Upper lobe of left lung (tissue), 4 donors: ENCODE measurements at regions not wholly inside any gene's neighbourhood (a gene's known extent, or its start where the extent isn't known, plus 50 kb on each side); places are given as distances from the start of the nearest gene placed in this dataset.

ENCODE experiments used
- POLR2AphosphoS5 ChIP-seq, 2 donors: sonication (generic); formaldehyde crosslinking; IDR thresholded peaks; one replicate each; pipeline ENCODE4 v1.5.1; 2017; ENCODE audit warnings: antibody characterized with exemption in 2 of 2
- TF ChIP-seq, protein P1 (sequence below), 6 experiments: fragments of 450-650 bp in 4 of 6; fragments of 200-600 bp in 2 of 6; sonication (generic) in 2 of 6; IDR thresholded peaks; one replicate each; pipeline ENCODE4 v1.5.1; 2016 to 2019; ENCODE audit warnings: antibody characterized with exemption in 6 of 6

DNA sequence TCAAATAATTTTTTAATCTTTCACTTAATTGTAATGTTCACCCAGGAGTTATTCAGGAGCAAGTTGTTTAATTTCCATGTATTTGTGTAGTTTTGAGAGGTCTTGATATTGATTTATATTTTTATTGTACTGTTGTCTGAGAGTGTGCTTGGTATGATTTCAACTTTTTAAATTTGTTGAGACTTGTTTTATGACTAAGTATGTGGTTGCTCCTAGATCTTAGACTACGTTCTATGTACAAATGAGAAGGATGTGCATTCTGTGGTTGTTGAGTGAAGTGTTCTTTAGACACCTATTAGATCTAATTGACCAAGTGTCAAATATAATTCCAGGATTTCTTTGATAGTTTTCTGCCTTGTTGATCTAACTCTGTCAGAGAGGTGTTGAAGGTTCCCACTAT lies 353.3 kb upstream of the GNPDA2 start:
- TF ChIP-seq, protein P1, sequence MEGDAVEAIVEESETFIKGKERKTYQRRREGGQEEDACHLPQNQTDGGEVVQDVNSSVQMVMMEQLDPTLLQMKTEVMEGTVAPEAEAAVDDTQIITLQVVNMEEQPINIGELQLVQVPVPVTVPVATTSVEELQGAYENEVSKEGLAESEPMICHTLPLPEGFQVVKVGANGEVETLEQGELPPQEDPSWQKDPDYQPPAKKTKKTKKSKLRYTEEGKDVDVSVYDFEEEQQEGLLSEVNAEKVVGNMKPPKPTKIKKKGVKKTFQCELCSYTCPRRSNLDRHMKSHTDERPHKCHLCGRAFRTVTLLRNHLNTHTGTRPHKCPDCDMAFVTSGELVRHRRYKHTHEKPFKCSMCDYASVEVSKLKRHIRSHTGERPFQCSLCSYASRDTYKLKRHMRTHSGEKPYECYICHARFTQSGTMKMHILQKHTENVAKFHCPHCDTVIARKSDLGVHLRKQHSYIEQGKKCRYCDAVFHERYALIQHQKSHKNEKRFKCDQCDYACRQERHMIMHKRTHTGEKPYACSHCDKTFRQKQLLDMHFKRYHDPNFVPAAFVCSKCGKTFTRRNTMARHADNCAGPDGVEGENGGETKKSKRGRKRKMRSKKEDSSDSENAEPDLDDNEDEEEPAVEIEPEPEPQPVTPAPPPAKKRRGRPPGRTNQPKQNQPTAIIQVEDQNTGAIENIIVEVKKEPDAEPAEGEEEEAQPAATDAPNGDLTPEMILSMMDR (IDR thresholded peaks at IDR 0.05): no peak
- TF ChIP-seq POLR2AphosphoS5 (IDR thresholded peaks at IDR 0.05): no peak
